Suprapubic skin (tissue), 4 donors: ENCODE measurements at regions not wholly inside any gene's neighbourhood (a gene's known extent, or its start where the extent isn't known, plus 50 kb on each side); places are given as distances from the start of the nearest gene placed in this dataset.

ENCODE experiments used
- EP300 ChIP-seq: sonication (generic); formaldehyde crosslinking; IDR thresholded peaks from one replicate; pipeline ENCODE4 v1.6.1; 2017; ENCODE audit warnings: antibody characterized with exemption
- POLR2AphosphoS5 ChIP-seq, 3 donors: sonication (generic); formaldehyde crosslinking; IDR thresholded peaks; one replicate each; pipeline ENCODE4 v1.6.1; 2017; ENCODE audit warnings: antibody characterized with exemption in 3 of 3
- TF ChIP-seq, protein P1 (sequence below), 2 donors: fragments of 200-600 bp in 1 of 2; fragments of 450-650 bp in 1 of 2; sonication (generic) in 1 of 2; IDR thresholded peaks; one replicate each; pipeline ENCODE4 v1.5.1; 2016 to 2019; ENCODE audit warnings: antibody characterized with exemption in 2 of 2, mild to moderate bottlenecking in 1 of 2, moderate library complexity in 1 of 2

DNA sequence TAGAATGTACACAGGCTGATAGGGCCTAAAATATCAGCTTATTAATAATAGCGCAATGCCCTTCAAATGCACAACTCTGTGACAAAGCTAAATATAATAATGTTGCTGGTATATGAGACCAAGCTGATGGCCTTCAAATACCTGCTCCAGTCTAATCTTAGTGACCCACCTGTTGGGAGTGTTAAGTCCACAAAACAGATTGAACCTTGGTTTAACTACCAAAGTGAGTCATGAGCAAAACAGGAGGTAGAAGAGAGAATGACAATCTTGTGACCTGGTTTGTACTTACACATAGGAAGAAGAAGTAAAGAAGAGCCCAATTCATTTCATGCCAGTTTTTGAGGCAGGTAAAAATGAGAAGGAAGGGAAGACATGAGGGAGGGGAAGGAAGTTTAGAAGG lies 295.0 kb downstream of the NR4A2 start:
- TF ChIP-seq POLR2AphosphoS5 (IDR thresholded peaks at IDR 0.05) (no peak), EP300 (no peak)
- TF ChIP-seq, protein P1, sequence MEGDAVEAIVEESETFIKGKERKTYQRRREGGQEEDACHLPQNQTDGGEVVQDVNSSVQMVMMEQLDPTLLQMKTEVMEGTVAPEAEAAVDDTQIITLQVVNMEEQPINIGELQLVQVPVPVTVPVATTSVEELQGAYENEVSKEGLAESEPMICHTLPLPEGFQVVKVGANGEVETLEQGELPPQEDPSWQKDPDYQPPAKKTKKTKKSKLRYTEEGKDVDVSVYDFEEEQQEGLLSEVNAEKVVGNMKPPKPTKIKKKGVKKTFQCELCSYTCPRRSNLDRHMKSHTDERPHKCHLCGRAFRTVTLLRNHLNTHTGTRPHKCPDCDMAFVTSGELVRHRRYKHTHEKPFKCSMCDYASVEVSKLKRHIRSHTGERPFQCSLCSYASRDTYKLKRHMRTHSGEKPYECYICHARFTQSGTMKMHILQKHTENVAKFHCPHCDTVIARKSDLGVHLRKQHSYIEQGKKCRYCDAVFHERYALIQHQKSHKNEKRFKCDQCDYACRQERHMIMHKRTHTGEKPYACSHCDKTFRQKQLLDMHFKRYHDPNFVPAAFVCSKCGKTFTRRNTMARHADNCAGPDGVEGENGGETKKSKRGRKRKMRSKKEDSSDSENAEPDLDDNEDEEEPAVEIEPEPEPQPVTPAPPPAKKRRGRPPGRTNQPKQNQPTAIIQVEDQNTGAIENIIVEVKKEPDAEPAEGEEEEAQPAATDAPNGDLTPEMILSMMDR (IDR thresholded peaks at IDR 0.05) = no peak
